GM12891 (cell line): ENCODE measurements at regions not wholly inside any gene's neighbourhood (a gene's known extent, or its start where the extent isn't known, plus 50 kb on each side); places are given as distances from the start of the nearest gene placed in this dataset.

Source experiments
- PAX5 ChIP-seq: IDR thresholded peaks from 2 replicates; pipeline ENCODE4 v1.6.1; 2011; ENCODE audit warnings: low read length, moderate library complexity, mild to moderate bottlenecking; ENCODE audit not compliant: insufficient read depth, severe bottlenecking
- POLR2A ChIP-seq: IDR thresholded peaks from 2 replicates; pipeline ENCODE4 v1.6.1; 2011; ENCODE audit warnings: low read depth, low read length, control low read depth
- POLR2AphosphoS5 ChIP-seq: IDR thresholded peaks from 2 replicates; pipeline ENCODE4 v1.6.1; 2011; ENCODE audit warnings: low read depth, low read length, control low read depth
- TAF1 ChIP-seq: IDR thresholded peaks from 2 replicates; pipeline ENCODE4 v1.6.1; 2011; ENCODE audit warnings: low read depth, low read length, control low read depth

DNA sequence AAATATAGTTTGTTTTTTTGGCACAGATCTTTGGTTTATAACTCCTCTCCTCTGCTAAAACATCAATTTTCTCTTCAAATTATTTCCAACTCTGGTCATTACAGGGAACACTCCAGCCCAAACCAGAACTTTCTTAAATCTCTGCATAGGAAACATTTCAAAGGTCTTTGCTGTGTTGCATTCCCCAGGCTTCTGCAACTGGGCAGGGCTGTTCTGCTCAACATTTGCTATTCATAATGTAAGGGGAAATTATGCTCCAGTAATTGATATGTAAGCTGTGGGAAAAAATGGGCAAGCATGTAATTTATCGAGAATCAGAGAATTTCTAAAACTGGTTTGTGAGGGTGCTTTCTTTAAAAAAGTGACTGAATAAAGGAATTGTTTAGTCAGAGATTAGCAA lies 410.4 kb downstream of the TUSC7 start:
- TF ChIP-seq POLR2A (no peak), POLR2AphosphoS5 (no peak), PAX5 (no peak), TAF1 (no peak)
